ENCODE measurements at regions not wholly inside any gene's neighbourhood (a gene's known extent, or its start where the extent isn't known, plus 50 kb on each side); places are given as distances from the start of the nearest gene placed in this dataset.

DNA sequence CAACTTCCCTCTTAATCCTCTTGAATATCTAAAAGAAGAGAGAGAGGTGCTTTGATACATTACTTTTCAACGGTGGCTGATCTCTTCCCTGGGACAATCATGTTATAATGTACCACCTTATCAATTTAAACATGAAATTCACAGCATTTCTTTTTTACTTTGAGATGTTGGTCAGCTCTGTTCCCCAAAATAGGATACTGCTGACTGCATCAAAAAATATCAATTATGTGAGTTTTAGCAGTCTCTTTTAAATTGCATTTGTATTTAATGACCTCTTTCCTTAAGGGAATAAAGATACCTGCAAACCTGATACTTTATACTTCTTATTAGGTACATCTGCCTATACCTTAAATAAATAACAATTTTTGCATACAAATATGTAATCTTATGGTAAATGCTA is 58.4 kb upstream of the MARCHF11 start (continued):
- no peak for TF ChIP-seq SRF (IDR thresholded peaks at IDR 0.05; ENCODE audit: low read depth, low read length)

GRCh38 chr5:16234598-16234997 is 55.0 kb upstream of the MARCHF11 start:
- ChIA-PET CTCF (ENCODE audit: partially characterized antibody) (no interaction called here), POLR2A (ENCODE audit: partially characterized antibody) (no interaction called here)
- H4K8ac ChIP-seq (ENCODE audit: extremely low read depth, insufficient read depth, low read length), result no peak overlapping the region
- no peaks in the 10 kb centered on the region for H3K79me1 ChIP-seq (ENCODE audit: low read depth, low read length)
- H3K23ac ChIP-seq (ENCODE audit: insufficient read length), result no peak overlapping the region
- no peak overlapping the region for H4K91ac ChIP-seq (replicated peaks; ENCODE audit: insufficient read length, low read length)
- TF ChIP-seq EP300 (IDR thresholded peaks at IDR 0.05; ENCODE audit: borderline replicate concordance in 1 of 2, low read depth in 2 of 2, low read length in 2 of 2), result no peak
- no peak for TF ChIP-seq SIX5 (IDR thresholded peaks at IDR 0.05; ENCODE audit: low read depth, low read length)
- TF ChIP-seq SP4 (IDR thresholded peaks at IDR 0.05; ENCODE audit: low read length), result no peak
- no peak for TF ChIP-seq EGR1 (IDR thresholded peaks at IDR 0.05; ENCODE audit: borderline replicate concordance, low read depth, low read length)
- no peak for TF ChIP-seq NRF1 (IDR thresholded peaks at IDR 0.05; ENCODE audit: low read depth, low read length)
- no peak for TF ChIP-seq BCL11A (IDR thresholded peaks at IDR 0.05; ENCODE audit: low read depth in 2 of 2, low read length in 2 of 2)
- TF ChIP-seq E2F6 (IDR thresholded peaks at IDR 0.05), result no peak
- no peak for TF ChIP-seq POU5F1 (IDR thresholded peaks at IDR 0.05; ENCODE audit: low read depth, low read length)
- TF ChIP-seq KDM1A (IDR thresholded peaks at IDR 0.05; ENCODE audit: borderline replicate concordance, low read length), result no peak
- no peak for TF ChIP-seq GTF2F1 (IDR thresholded peaks at IDR 0.05; ENCODE audit: borderline replicate concordance, low read depth, low read length)
- no peaks in the 10 kb centered on the region for H3K9me3 ChIP-seq (ENCODE audit: insufficient read depth in 2 of 2, low read depth in 1 of 2, low read length in 1 of 2)
- H3K27me3 ChIP-seq (replicated peaks in 1 of 4; ENCODE audit: control insufficient read depth in 3 of 4, extremely low read depth in 1 of 4, insufficient read depth in 3 of 4, low read length in 3 of 4), result no peaks in the 10 kb centered on the region
- no peak overlapping the region for H2BK120ac ChIP-seq (replicated peaks; ENCODE audit: low read depth, low read length)
- no peak overlapping the region for H3K14ac ChIP-seq (ENCODE audit: insufficient read length)
- no peak overlapping the region for H3K27ac ChIP-seq (ENCODE audit: low read depth, low read length)
- FAIRE-seq (no peak), DNase-seq (ENCODE audit: low read depth in 1 of 2, low spot score in 2 of 2) (no peak)
- H3K4me1 ChIP-seq (replicated peaks in 1 of 4; ENCODE audit: control insufficient read depth in 3 of 4, insufficient read depth in 4 of 4, low read length in 3 of 4), result no peaks in the 10 kb centered on the region
- H3K9ac ChIP-seq (replicated peaks in 1 of 4; ENCODE audit: extremely low read depth in 1 of 4, low read depth in 3 of 4, low read length in 3 of 4), result no peak overlapping the region
- no peaks in the 10 kb centered on the region for H3K36me3 ChIP-seq (ENCODE audit: control insufficient read depth in 2 of 4, insufficient read depth in 4 of 4, low read length in 3 of 4)
- H2BK15ac ChIP-seq (ENCODE audit: low read length), result no peak overlapping the region
- WGBS, 2 experiments (ENCODE audit: extremely low coverage in 1 of 2, insufficient coverage in 1 of 2, insufficient read length in 1 of 2, insufficient replicate concordance in 2 of 2, low coverage in 1 of 2, low lambda C conversion rate in 2 of 2, missing lambda C conversion rate in 1 of 2), result 87% methylated on average over 6 of the region's 6 CpGs; no CpG with 5 or more reads in 1 of the 2 experiments
- no peak overlapping the region for H3K4me3 ChIP-seq (ENCODE audit: extremely low read depth in 1 of 4, insufficient read depth in 2 of 4, low read depth in 3 of 4, low read length in 4 of 4)
- H3K18ac ChIP-seq (ENCODE audit: extremely low read depth, low read length), result no peak overlapping the region
- no peak overlapping the region for H2AFZ ChIP-seq (ENCODE audit: low read length)
- H2BK12ac ChIP-seq (ENCODE audit: low read depth, low read length), result no peak overlapping the region
- H2AK5ac ChIP-seq (ENCODE audit: low read depth, low read length), result no peak overlapping the region
- no peaks in the 10 kb centered on the region for H4K20me1 ChIP-seq (replicated peaks in 1 of 2; ENCODE audit: control insufficient read depth in 1 of 2, insufficient read depth in 2 of 2, low read length in 2 of 2)
- no peak overlapping the region for H2BK20ac ChIP-seq (ENCODE audit: low read length)
- H3K4me2 ChIP-seq (ENCODE audit: insufficient read depth in 1 of 2, low read depth in 2 of 2, low read length in 2 of 2), result no peak overlapping the region
- no peak overlapping the region for H4K5ac ChIP-seq (ENCODE audit: insufficient read length, low read depth, low read length)
- H3K4ac ChIP-seq (replicated peaks; ENCODE audit: insufficient read length, low read depth, low read length), result no peak overlapping the region
- no peaks in the 10 kb centered on the region for H3K79me2 ChIP-seq (ENCODE audit: control insufficient read depth in 1 of 2, insufficient read depth in 2 of 2, low read length in 2 of 2)
- H3K56ac ChIP-seq (replicated peaks; ENCODE audit: insufficient read length, low read depth, low read length), result no peak overlapping the region
- no peaks in the 10 kb centered on the region for H3K23me2 ChIP-seq (ENCODE audit: low read depth, low read length)
- H2BK5ac ChIP-seq (ENCODE audit: low read depth, low read length), result no peak overlapping the region
